GM21381 (cell line): ENCODE measurements at regions not wholly inside any gene's neighbourhood (a gene's known extent, or its start where the extent isn't known, plus 50 kb on each side); places are given as distances from the start of the nearest gene placed in this dataset.

ENCODE experiments used
- ATAC-seq: cut with Tn5 transposase; IDR thresholded peaks from one replicate; pipeline ENCODE4 v1.9.1; 2021; ENCODE audit warnings: mild to moderate bottlenecking, moderate library complexity; ENCODE audit not compliant: unreplicated experiment

DNA sequence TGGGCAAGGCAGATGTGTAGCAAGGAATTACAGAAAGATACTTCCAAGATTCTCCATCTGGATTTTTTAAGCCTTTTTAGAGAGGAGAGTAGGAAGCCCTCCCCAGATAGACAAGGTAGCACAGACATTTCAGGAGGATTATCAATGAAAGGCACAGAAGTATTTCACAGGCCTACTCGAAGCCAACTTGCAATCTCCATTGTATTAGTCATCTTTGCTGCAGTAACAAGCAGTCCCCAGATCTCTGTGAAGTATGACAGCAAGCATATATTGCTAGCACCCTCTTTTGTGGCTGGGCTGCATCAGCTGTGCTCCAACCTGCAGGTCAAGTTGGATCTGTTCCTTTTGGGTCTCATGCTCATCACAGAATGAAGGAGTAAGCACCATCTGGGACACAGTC, 101.6 kb downstream of the MAF start:
- ATAC-seq, result no peak

DNA sequence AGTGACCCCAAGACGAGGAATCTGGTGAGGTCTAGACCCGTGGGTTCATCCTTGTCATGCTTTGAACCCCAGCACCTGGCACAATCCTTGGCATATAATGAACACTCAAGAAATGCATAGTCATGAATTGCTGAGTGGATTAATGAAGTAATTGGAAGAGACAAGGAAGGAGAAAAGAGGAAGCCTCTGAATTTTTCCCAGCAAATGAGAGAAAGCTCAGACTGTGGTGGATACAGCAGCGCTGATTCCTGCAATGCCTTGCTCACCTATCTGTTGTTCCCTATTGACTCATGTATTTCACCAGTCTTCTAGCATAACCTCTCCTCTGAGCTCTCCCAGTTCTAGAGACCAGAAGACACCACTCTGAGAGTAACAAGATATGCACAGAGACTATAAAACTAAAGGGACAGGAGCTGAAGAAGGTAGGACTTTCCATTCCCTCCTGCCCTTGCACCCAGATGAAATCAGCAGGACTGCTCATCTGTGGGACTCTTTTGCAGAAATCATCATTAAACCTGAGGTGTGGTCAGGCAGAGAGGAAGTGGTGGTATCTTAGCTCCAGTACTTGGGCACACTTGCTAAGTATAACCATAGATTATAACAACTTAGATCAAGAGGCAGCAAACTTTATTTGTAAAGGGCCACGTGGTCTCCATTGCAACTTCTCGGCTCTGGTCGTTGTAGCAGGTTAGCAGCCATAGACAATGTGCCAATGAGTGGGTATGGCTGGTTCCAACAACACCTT, 102.8 kb downstream of the MAF start:
- no peak for ATAC-seq

DNA sequence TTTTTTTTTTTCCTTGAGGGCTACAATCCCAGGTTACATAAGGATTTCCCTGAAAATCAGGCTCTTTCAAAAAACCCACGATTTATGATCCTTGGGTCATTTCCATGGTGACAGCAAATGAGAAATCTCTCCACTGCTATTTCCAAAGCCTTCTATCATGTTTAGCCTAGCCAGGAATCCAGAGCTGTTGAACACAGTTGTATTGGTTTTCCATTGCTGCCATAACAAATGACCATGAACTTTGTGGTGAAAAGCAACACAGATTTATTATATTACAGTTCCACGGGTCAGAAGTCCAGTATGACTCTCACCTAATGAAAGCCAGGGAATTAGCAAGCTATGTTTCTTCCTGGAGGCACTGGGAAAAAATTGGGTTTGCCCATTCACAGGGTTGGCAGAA, 106.6 kb downstream of the MAF start:
- no peak for ATAC-seq

DNA sequence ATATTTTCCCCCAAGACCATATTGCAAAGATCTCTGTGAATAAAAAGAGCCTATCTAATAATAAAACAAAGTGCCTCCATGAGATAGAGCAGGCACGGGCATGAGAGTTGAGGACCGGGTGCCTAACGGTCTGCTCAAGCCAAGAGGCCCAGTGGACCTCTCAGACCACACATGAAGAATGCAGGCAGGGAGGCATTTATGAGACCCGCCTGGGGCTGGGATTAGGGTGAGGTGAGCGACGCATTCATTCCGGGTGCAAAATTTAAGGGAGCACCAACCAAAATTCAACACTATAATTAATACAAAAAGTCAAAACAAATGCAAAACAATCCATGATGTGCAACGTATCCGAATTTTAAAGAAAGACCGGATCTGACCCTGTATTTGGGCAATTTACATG, 108.5 kb downstream of the MAF start:
- ATAC-seq, result no peak

DNA sequence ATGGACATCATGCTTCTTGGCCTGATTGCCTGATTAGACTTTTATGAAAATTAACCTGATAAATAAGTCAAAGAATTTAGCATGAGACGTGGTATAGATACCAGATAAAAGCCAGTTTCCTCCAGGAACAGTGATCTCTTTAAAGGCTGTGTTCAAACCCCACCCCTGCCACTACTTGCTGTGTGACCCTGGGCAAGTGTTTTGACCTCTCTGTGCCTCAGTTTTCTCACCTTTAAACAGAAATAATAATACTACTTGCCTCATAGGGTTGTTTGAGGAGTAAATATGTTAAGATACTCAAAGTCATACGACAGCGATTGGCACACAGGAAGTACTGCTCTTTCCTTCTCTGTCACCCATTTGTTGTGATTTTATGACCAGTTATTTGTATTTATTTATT, 115.5 kb downstream of the MAF start:
- no peak for ATAC-seq

DNA sequence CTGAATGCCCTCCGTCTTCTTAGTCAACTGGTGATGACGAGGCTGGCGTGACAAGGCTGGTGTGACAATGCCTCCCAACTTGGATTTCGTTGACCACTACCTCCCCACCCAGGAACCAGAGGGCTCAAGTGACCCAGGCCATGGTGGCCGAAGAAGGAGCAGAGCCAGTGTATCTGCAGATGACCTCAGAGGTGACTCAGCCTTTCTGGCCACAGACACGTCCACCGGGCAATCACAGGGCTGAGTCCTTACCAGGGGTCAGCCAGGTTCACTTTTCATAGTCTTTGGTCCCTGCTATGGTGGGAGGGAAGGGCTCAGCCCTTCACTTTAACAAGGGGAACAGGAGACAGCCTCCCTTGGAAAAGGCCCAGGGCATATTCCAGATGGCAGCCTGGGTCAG, 116.3 kb downstream of the MAF start:
- no peak for ATAC-seq

DNA sequence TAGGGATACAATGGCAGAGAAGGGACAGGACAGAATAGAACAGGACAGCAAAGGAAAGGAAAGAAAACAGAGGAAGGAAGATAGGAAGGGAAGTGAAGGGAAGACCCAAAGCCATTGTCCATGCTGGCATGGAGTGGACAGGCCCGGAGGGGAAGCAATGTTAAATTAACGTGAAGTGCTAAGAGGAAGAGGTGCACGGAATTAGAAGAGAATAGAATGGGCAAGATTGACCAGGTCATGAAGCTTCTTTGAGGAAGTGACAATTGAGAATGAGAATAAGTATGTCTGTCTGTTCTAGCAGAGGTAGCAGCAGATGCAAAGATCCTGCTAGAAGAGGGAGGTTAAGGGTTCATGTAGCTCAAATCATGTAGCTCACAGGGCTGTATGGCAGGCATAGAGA, 117.2 kb downstream of the MAF start:
- ATAC-seq, result no peak

DNA sequence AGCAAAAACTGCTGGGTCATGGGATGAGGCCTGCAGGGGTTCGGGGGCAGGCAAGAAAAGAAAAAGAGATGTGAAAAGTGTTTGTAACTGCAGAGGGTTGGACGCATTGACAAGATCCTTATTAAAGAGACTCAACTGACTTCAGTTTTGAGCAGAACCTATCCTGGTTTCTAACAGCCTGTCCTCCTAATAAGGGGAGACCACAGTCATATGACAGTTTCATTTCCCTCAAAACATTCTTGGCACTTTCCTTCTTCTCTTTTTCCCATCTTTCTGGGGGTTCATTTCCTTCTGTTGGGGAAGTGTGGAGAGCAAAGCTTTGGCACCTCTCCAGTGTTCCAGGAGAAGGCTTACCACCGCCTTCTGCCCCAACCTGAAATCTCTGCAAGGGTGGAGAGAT, 118.5 kb downstream of the MAF start:
- no peak for ATAC-seq

DNA sequence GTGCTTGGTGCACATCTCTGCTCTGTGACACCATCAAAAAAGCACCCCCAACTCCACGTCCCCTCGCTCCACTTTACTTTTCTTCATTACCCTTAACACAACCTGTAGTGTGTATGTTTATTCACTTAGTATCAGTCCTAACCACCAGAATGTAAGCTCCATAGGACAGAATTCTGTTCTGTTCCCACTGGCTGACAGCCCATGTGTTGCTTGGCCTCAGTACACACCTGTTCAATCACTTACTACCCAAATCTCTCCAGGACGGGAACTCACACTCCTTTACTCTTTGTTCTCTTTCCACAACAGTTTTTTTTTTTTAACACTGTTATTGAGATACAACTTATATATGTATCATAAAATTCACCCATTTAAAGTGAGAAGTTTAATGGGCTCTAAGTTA, 119.6 kb downstream of the MAF start:
- ATAC-seq, result no peak

DNA sequence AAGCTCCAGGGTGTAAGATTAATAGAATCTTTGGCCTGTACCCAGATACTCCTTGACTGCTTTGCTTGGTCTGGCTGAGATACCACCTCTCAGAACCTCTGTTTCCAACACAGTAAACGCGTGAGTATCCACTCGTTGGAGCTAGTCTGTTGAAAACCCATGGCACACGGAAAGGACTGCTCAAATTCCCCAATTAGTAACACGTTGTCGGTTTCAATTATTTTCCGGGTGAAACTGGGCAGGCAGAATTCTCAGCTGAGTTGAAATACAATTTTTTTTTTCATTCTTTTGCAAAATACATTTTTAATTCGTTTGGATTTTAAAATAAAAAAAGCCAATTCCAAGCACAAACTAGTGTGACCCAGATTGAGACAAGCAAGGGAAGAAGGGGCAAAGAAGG, 120.5 kb downstream of the MAF start:
- ATAC-seq, result no peak

DNA sequence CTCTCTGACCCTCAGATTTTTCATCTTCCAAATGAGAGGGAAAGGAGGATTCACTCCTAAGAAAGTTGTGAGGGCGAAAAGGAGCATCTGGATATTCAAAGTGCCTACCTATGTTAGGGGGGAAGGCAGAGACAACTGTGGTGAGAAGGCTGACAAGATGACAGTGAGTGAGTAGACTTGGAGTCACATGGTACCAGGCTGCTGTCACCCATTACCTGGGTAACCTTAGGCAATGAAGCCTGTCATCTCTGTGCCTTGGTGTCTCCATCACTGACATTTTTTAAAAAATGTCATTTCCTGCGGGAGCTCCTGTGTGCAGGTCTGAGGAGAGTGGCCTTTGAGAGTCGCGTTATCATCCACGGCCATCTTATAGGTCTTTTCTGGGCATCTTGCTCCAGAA, 124.0 kb downstream of the MAF start:
- ATAC-seq, result no peak

DNA sequence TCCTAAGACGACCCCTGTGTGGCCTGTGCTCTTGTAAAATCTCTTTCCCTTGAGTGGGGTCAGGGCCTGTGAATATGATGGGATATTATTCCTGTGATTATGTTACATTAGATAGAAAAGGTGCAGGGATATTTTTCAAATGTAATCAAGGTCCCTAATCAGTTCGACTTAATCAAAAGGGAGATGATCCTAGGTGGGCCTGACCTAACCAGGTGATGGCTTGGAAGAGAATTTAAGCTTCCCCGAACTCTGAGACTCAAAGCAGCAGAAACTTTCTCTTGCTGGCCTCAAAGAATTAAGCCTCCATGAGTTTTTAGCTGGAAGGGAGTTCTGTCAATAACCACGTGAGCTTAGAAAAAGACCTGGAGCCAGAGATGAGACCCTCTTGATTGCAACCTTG, 124.7 kb downstream of the MAF start:
- ATAC-seq, result no peak

DNA sequence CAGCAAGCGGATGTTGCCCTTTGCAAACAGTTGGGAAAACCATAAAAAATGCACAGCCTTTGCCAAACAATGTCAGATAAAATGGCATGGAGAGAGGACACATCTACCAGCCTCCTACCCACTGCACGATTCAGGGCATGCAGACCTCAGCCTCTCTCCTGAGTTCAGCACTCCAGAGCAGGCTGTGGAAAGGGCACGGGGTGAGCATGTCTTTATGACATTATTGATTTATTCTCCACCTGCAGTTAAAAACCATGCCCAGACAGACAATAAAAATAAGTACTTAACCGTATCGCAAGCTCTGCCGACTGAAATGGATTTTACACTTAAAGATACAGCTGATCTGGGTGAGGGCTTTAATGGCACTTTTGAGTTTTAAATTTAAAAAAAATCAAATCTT, 127.1 kb downstream of the MAF start:
- no peak for ATAC-seq

DNA sequence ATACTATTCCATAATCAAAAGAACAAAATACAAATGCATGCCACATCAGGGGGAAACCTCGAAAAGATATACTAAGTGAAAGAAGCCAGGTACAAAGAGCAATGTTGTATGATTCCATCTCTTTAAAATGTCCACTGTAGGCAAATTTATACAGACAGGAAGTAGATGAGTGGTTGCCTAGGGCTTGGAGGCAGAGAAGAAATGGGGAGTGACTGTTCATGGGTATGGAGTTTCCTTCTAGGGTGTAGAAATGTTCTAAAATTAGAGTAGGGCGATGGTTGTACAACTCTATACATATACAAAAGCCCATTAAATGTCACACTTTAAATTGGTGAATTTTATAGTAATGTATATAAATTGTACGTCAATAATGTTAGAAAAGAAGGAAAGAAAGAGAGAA, 128.1 kb downstream of the MAF start:
- no peak for ATAC-seq

DNA sequence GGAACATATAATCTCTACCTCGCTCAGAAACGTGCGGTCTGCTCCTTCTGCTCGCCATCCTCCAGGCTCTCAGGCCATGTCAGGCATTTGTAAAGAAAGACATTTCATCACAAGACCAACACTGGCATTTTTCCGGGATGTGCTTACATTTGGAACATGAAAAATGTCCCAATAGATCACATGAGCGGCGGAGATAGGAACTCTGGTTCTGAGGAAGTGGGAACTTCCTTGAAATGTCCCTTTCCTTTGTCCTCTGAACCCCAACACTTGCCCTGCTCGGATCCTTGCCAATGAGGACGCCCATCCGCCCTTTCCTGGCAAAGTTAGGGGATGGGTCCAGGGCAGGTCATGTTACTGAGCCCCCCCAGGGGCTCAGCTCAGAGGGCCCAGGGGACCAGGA, 130.5 kb downstream of the MAF start:
- ATAC-seq, result no peak

DNA sequence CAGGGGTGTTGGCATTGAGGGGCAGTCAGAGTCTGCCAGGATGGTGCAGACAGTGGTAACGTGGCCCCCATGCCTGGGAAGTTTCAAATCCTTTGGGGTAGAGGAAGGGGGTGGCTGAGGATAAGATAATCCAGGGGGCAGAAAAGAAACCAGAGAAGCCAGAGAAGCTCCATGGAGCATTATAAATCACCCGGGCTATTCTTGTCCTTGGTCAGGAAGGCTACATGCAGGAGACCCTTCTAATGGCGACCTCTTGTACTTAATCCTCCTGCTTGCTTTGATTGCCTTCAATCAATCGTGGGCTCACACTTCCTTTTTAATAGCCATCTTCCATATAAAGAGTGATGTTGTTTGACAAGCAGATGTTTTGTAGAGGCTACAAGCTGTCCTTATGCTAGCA, 131.9 kb downstream of the MAF start:
- ATAC-seq, result no peak

DNA sequence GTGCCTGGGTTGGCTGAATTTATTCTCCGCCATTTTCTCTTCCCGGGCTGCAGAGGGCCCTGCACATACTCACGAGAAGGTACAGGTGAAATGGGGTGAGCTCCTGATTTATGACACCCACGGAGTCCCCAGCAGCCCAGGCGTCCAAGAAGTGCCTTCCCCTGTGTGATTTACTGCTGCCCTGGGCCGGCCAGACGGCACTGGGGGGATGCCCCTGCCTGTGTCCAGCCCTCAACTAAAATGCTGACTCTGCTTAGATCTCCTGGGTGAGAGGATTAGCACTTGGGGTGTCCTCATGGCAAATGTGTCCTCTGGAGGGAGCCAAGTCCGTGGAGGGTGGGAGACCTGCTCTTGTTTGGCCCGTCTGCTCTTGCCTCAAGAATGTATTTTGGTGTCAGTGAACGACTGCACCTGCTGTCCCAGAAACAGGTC, 132.4 kb downstream of the MAF start:
- no peak for ATAC-seq

DNA sequence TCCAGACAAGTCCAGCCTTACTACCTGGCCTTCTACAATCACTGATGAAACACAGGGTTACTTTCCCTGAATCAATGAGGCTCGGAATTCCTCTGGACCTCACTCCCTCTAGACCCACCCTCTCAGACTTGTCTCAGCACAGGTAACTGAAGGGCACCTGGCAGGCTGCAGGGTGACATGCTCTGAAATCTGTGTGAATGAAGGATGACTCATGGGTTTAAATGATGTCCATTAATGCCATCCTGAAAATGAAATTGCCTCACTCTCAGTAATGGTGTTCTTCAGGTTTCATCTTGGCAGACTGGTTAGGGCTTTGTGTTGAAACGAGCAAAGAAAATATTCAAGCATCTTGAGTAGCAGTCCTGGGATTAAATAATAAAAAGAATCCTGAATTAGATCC, 134.4 kb downstream of the MAF start:
- no peak for ATAC-seq

DNA sequence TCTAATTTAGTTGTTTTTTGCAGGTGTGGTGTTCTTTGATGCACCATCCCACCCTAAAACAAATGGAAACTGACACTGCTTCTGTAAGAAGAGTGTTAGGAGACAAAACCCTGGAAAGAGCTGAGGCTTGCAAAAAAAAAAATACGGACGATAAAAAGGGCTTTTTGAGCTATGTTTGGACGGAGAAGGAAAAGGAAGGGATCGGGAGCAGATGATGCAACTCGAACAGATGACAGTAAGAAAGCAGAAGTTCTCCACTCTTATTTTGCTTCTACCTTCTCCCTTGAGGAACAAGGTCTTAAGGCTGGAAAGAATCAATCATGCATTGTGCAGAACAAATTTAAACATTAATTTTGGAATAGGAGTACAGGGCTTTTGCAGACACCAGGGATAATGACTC, 136.7 kb downstream of the MAF start:
- no peak for ATAC-seq

DNA sequence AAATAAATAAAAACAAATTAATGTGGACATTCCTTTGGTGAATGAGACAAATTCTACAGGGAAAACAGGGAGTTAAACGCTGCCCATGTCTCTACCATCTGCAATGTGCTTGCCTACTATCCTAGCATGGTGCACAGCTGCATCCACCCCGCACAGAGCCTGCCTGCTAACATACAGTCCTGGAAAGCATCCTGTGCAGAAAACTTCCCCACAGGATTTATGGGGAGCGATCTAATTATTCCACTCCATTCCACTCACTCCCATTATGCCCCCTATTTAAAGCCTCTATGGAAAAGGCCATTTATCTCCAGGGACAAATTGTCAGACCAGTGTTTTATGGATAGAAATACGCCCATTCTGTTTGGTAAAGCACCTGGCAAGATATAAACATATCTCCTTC, 144.5 kb downstream of the MAF start:
- ATAC-seq, result no peak

DNA sequence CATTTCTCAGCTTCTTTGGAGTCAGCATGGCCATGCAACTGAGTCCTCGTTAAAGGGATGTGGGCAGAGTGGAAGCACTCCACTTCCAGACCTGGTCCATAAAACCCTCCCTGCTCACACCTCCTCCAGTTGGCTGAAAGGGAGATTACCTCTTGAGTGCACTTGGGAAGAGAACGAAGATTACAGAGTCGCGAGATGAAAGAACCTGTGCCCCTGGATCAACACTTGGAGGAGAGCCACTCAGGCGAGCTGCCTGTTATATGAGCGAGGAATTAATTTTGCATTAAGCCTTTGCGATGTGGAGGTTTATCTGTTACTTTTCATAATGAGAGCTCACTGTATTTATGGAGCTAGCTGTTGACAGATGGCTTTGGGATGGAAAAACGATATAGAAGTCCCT, 147.9 kb downstream of the MAF start:
- ATAC-seq, result no peak

DNA sequence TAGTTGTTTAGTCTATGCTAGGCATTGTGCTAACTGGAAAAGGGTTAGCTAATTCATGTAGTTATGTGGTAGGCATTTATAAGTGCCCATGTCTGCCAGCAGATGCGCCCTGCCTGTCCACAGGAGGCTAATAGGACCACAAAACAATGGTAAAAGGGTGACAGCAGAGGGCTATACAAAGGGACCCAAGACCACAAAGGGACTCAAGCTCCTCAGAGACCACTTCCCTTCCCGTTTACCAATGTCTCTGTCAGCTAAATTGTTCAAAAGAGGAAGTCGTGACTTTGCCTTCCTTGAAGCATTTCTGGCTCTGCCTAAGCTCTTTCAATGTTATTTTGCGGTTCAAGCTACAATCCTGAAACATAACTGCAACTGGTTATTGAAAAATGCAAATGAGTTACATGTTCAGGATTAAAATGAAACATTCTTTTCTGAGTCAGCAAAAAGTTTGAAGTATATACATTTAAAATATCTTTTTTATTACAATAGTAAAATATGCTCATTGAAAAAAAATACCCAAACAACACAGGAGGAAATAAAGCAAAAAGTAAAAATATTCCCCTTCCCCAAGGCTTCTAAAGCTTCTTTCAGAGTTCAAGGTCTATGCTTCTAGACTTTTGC, 149.2 kb downstream of the MAF start:
- peak; percentile 92 for ATAC-seq

DNA sequence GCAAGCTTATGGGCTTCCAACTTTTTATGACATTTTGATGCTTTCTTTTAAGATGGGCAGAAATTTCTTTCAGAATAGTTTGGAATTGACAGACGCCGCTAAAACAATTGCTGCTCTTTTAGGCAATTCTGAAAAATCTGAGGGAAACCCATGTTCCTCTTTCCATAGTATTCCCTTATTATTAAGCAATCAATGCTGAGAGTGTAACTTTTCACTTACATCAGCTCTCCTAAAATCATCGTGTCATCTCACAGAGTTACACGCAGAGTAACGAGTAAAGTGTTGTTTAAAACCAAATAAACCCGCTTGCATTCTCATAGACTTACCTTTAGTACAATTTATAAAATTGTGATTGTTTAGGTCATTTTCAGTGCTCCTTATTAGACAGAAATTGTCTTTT, 150.6 kb downstream of the MAF start:
- ATAC-seq, result no peak
